GM18861 (cell line): ENCODE measurements at regions not wholly inside any gene's neighbourhood (a gene's known extent, or its start where the extent isn't known, plus 50 kb on each side); places are given as distances from the start of the nearest gene placed in this dataset.
A peak's percentile ranks its signal among the peaks of the same experiment; 100 is the strongest.

Source experiments
- ATAC-seq: cut with Tn5 transposase; IDR thresholded peaks from one replicate; pipeline ENCODE4 v1.9.1; 2021; ENCODE audit not compliant: unreplicated experiment

GRCh38 chr5:143694357-143694756 lies 117.6 kb upstream of the HMHB1 start:
- ATAC-seq, result no peak

GRCh38 chr5:143693651-143694252 lies 118.2 kb upstream of the HMHB1 start:
- ATAC-seq, result no peak

DNA sequence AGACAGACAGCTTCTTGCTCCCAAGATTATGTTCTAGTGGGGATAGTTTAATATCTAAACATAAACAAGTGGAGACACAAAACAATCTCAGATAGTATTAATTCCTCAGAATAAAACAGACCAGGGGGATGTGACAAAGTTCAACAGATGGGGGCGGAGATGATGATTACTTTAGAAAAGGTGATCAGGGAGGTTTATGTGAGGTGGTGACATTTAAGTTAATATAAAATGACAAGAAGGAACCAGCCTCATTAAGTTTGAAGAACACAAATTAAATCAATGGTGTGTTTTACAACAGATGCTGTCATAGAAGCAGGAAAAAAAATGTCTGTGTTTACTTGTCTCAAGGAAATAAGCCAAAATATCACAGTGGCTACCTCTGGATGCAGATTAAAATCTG lies 119.6 kb upstream of the HMHB1 start:
- ATAC-seq, result no peak

DNA sequence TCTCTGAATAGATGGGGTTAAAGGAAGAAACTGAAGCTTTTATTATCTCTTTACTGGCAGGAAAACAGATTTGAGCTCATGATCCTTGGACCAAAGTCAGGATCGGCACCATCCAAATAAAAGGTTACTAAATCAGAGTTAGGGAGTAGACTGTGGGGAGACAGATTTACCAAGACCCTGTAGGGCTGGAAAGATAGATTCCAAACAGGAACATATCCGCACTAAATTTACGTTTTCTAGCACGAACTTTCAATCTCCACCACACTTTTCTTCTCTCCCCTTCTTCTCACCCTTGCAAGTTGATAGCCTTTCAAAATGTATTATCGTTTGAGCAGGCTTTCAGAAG lies 120.0 kb upstream of the HMHB1 start:
- ATAC-seq, result no peak

DNA sequence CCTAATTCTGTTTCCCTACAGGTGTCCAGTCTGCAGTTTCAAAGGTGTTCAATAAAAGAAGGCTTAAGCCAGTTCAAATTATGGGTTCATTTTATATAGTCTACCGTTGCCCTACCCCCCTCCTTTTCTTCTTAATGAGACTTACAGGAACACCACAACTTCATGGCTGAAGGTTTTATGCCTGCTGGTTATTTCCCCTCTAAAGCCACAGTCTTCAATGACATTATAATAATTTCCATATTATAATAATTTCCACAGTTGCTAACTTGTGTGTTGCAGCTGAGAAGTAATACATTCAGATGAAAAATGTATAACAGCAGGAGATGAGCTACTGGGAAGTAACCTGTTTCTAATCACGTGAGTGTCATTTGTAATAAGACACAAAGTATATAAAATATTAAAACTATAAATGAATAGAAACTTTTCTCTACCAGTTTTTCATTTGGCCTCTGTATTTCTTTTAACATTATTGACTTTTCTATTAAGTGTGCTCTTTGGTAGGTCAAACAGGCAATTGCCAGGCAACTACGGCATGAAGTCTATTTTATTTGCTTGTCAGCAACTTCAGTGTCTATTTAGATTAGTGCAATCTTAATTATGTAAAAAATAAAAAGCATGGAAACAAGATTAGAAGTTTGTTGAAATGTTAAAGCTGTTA lies 120.5 kb upstream of the HMHB1 start:
- no peak for ATAC-seq

- no peak for ATAC-seq
Measured at GRCh38 chr5:143687604-143688003, 124.4 kb upstream of the HMHB1 start.

DNA sequence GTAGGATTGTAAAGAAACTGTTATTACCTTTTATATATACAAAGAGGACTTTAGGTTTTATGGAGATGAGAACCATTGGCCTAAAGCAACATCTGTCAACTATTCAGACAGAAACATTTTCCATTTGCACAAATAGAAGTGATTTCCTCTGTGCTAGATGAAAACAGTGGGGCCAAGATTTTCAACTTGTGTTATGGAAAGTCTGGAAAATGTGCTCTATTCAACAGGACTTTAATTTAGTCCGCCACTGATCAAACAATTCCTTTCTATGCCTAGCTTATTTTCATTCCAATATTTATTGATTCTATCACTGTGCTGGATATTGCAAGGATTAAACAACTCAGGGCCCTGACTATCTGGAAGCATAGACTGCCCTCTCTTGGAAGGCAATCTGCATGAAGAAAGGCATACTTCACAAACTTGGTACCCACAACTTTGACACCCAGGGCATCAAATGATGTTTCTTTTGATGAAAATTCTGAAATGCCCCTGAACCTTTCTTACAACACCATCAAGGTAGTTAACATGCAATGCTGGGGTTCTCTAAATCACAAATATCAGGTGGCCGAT lies 126.6 kb upstream of the HMHB1 start:
- no peak for ATAC-seq

DNA sequence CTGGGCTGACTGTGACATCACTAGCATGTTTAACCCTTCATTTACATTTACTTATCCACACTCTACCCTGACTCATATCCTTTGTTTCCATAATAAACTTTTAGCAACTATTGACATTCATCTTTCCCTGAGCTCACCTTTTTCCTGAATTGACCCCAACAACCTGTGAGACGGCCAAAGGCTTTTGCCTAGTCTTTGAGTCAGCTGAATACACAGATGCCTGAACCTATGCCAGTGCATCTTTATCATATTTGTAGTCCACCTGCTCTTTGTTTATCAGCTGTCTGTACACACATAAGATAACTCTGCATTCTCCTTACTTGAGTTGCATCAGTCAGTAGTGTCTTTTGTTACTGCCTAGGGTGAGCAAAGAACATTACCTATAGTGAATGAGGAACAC lies 128.5 kb upstream of the HMHB1 start:
- ATAC-seq, result no peak

- ATAC-seq, result no peak
Measured at GRCh38 chr5:143682929-143683386, 129.0 kb upstream of the HMHB1 start.

- ATAC-seq, result no peak
Measured at GRCh38 chr5:143682246-143682905, 129.6 kb upstream of the HMHB1 start.

DNA sequence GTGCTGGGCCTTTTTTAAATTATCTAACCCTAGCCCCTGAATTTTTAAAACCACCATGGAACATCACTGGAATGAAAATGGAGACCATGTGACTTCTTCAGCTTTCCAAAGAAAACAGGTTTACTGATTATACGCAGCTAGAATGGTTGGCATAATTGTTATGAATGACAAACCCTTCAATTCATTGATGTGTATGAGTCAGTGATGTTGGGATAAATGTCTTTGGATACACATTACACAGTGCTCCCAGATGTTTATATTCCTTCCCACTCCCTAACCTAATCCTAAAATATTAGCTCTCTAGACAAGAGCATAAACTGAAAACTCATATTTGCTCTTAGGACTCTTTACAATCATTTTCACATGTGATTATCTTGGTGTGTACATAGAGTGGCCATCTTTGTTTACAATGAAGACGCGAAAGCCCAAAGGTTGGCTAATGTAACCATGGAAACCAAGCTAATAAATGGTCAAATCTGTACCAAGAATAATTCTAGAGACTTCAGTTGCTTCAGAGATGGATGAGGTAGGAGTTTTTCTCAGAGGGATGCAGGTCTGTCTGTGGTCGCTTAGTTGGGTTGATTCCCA lies 131.2 kb upstream of the HMHB1 start:
- ATAC-seq, result no peak

DNA sequence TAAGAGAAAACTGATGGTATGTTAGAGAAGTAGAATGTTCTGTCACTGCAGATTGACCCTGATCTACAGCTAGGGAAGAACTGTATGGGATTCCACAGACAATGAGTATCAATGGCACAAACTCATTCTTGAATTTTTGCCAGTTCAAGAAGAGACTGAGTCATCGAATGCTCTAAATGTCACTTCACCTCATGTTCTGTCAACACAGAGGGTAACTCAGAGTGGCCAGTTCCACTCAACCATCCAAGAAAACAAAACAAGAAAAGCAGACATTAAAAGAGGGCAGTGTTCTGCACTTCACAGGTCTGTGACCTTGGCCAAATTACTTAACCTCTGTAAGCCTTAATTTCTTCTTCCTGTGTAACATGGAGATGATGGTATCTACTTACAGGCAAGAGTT lies 132.2 kb upstream of the HMHB1 start:
- no peak for ATAC-seq

- ATAC-seq, result peak; percentile 39
Measured at GRCh38 chr5:143678148-143678905, 133.6 kb upstream of the HMHB1 start.

GRCh38 chr5:143677403-143677802 lies 134.6 kb upstream of the HMHB1 start:
- no peak for ATAC-seq

- no peak for ATAC-seq
Measured at GRCh38 chr5:143676802-143677201, 135.2 kb upstream of the HMHB1 start.

DNA sequence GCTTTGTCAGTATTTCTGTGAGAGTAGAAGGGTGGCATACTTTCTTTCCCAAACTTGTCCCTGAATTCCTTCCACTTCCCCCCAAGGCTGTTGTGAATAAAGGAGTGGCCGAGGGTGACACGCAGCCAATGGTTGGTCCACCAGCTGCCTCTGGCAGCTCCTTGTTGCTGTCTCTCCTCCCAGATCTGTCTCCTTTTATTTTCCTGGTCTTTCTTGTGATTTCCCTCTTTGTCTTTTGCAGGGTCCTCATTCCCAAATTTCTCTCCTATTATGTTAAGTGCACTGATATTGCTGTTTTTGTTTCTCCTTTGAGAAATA lies 137.5 kb upstream of the HMHB1 start:
- no peak for ATAC-seq

DNA sequence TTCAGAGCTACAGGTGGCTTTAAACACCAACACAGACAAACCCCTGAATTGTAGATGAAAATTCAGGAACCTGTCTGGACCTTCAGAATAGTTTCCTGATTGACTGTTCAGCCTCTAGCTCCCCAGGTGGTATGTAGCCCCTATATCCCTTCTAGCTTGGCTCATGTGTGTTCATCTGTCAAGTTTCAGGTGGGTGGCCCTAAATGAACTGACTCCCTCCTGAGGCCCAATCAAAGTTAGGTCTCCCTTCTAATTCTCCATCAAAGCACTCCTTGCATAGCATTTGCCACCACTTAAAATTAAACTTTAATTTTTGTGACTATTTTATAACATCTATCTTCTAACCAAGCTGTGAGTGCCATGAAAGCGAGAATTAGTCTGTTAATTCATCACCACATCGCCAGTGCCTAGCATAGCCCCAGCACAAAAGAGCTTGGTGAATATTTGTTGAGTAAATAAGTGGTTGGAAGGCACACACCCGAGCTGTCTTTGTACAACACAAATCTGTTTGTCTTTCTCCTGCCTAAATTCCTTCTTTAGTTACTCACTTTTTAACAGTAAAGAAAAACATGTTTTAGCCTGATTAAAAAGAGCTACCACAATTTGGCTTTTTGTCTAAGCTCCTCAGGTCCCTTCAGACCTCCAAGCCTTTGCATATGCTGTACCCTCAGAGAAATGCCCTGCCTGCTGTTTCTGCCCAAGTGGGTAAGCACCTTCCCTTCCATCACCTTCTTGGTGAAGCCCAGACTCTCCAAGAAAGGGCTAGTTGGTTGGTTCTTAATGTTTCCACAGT lies 138.1 kb upstream of the HMHB1 start:
- no peak for ATAC-seq

GRCh38 chr5:143672806-143673205 lies 139.2 kb upstream of the HMHB1 start:
- ATAC-seq, result no peak

- no peak for ATAC-seq
Measured at GRCh38 chr5:143671674-143672569, 140.0 kb upstream of the HMHB1 start.
